Thyroid gland (tissue), 4 donors: ENCODE measurements at regions not wholly inside any gene's neighbourhood (a gene's known extent, or its start where the extent isn't known, plus 50 kb on each side); places are given as distances from the start of the nearest gene placed in this dataset.

Experiments
- DNase-seq, 2 donors: peaks; one replicate each; pipeline ENCODE4 v3.0.0-alpha.2; 2019
- H3K27ac ChIP-seq, 3 donors: fragments of 200-600 bp; sonication (generic); 1 replicate in 2 of 3; 2 replicates in 1 of 3; pipeline ENCODE4 v1.5.1; 2016 to 2019; ENCODE audit warnings: mild to moderate bottlenecking in 1 of 3, moderate library complexity in 1 of 3
- H3K27me3 ChIP-seq: fragments of 200-600 bp; sonication (generic); one replicate; pipeline ENCODE4 v1.5.1; 2019
- H3K36me3 ChIP-seq, 2 donors: fragments of 200-600 bp; sonication (generic); one replicate each; pipeline ENCODE4 v1.5.1; 2016 to 2019
- H3K4me1 ChIP-seq, 2 donors: fragments of 200-600 bp; sonication (generic); one replicate each; pipeline ENCODE4 v1.5.1; 2017 to 2019
- H3K4me3 ChIP-seq, 3 donors: fragments of 200-600 bp; sonication (generic); replicated peaks in 1 of 3; 1 replicate in 2 of 3; 2 replicates in 1 of 3; pipeline ENCODE4 v1.5.1; 2016; ENCODE audit warnings: mild to moderate bottlenecking in 1 of 3
- H3K9me3 ChIP-seq: fragments of 200-600 bp; sonication (generic); one replicate; pipeline ENCODE4 v1.5.1; 2017
- CTCF ChIP-seq, 6 experiments: fragments of 200-600 bp in 3 of 6; fragments of 450-650 bp in 3 of 6; sonication (generic) in 3 of 6; IDR thresholded peaks; one replicate each; pipeline ENCODE4 v1.5.1; 2016 to 2019; ENCODE audit warnings: antibody characterized with exemption in 6 of 6, mild to moderate bottlenecking in 2 of 6, inconsistent platforms in 1 of 6, moderate library complexity in 1 of 6
- POLR2A ChIP-seq, 2 donors: fragments of 450-650 bp; IDR thresholded peaks; one replicate each; pipeline ENCODE4 v1.6.1; 2017; ENCODE audit warnings: antibody characterized with exemption in 2 of 2, mild to moderate bottlenecking in 2 of 2, moderate library complexity in 1 of 2
- WGBS, 2 donors: methylation state at CpG; one replicate each; pipeline ENCODE4 v1.1.5; 2017; 5-methylcytosine and 5-hydroxymethylcytosine counted together
- intact Hi-C: fragments of 100-400 bp; cut with DNase I; formaldehyde crosslinking; loops from one replicate; pipeline ENCODE4 v1.15.1; 2023

GRCh38 chr1:88216441-88216840, 467.6 kb upstream of the PKN2 start:
- H3K4me1 ChIP-seq: no peaks in the 10 kb centered on the region
- H3K9me3 ChIP-seq: no peaks in the 10 kb centered on the region
- H3K27me3 ChIP-seq: no peaks in the 10 kb centered on the region
- H3K36me3 ChIP-seq: no peaks in the 10 kb centered on the region
- intact Hi-C loops: no loop called here
- no peak for DNase-seq
- no peak overlapping the region for H3K27ac ChIP-seq
- 89 to 90% methylated on average over 4 of the region's 4 CpGs for WGBS, 2 donors
- no peak overlapping the region for H3K4me3 ChIP-seq
- TF ChIP-seq CTCF (IDR thresholded peaks at IDR 0.05) (no peak), POLR2A (IDR thresholded peaks at IDR 0.05) (no peak)

- Histone ChIP-seq H3K36me3 (no peaks in the 10 kb centered on the region), H3K9me3 (no peaks in the 10 kb centered on the region), H3K27me3 (no peaks in the 10 kb centered on the region), H3K4me3 (no peak overlapping the region), H3K27ac (no peak overlapping the region), H3K4me1 (no peaks in the 10 kb centered on the region)
- intact Hi-C loops: no loop called here
- 84 to 89% methylated on average over 2 of the region's 2 CpGs for WGBS, 2 donors
- TF ChIP-seq POLR2A (IDR thresholded peaks at IDR 0.05) (no peak), CTCF (IDR thresholded peaks at IDR 0.05) (no peak)
- DNase-seq: no peak
Observed at GRCh38 chr1:88217386-88217785, 466.7 kb upstream of the PKN2 start.

GRCh38 chr1:88219521-88219920, 464.6 kb upstream of the PKN2 start:
- no peaks in the 10 kb centered on the region for H3K9me3 ChIP-seq
- intact Hi-C loops: no loop called here
- no peaks in the 10 kb centered on the region for H3K27me3 ChIP-seq
- H3K4me3 ChIP-seq: no peak overlapping the region
- H3K4me1 ChIP-seq: no peaks in the 10 kb centered on the region
- H3K36me3 ChIP-seq: no peaks in the 10 kb centered on the region
- H3K27ac ChIP-seq: no peak overlapping the region
- WGBS, 2 donors: 91 to 92% methylated on average over 3 of the region's 3 CpGs
- no peak for TF ChIP-seq CTCF (IDR thresholded peaks at IDR 0.05)
- no peak for TF ChIP-seq POLR2A (IDR thresholded peaks at IDR 0.05)
- DNase-seq: no peak

- Histone ChIP-seq H3K36me3 (no peaks in the 10 kb centered on the region), H3K9me3 (no peaks in the 10 kb centered on the region), H3K4me3 (no peak overlapping the region), H3K4me1 (no peaks in the 10 kb centered on the region), H3K27me3 (no peaks in the 10 kb centered on the region), H3K27ac (no peak overlapping the region)
- 81 to 85% methylated on average over 2 of the region's 2 CpGs for WGBS, 2 donors
- no peak for TF ChIP-seq CTCF (IDR thresholded peaks at IDR 0.05)
- TF ChIP-seq POLR2A (IDR thresholded peaks at IDR 0.05): no peak
- intact Hi-C loops: no loop called here
- no peak for DNase-seq
Observed at GRCh38 chr1:88221411-88221810, 462.7 kb upstream of the PKN2 start.

- no peaks in the 10 kb centered on the region for H3K4me1 ChIP-seq
- 86 to 99% methylated on average over 3 of the region's 3 CpGs for WGBS, 2 donors
- H3K27ac ChIP-seq: no peak overlapping the region
- no peak overlapping the region for H3K4me3 ChIP-seq
- intact Hi-C loops: no loop called here
- no peak for DNase-seq
- TF ChIP-seq POLR2A (IDR thresholded peaks at IDR 0.05): no peak
- TF ChIP-seq CTCF (IDR thresholded peaks at IDR 0.05): no peak
- no peaks in the 10 kb centered on the region for H3K27me3 ChIP-seq
- H3K9me3 ChIP-seq: no peaks in the 10 kb centered on the region
- H3K36me3 ChIP-seq: no peaks in the 10 kb centered on the region
Observed at GRCh38 chr1:88224906-88225305, 459.2 kb upstream of the PKN2 start.
